H1 (cell line): ENCODE measurements at regions not wholly inside any gene's neighbourhood (a gene's known extent, or its start where the extent isn't known, plus 50 kb on each side); places are given as distances from the start of the nearest gene placed in this dataset.

Source experiments
- BRCA1 ChIP-seq: IDR thresholded peaks from 2 replicates; pipeline ENCODE4 v1.6.1; 2012; ENCODE audit warnings: low read depth, low read length, improper control_type of control experiment
- JUN ChIP-seq: IDR thresholded peaks from 2 replicates; pipeline ENCODE4 v1.6.1; 2011; ENCODE audit warnings: low read depth, mild to moderate bottlenecking, improper control_type of control experiment, low read length
- NRF1 ChIP-seq: IDR thresholded peaks from 2 replicates; pipeline ENCODE4 v1.6.1; 2011; ENCODE audit warnings: mild to moderate bottlenecking, low read depth, low read length, improper control_type of control experiment
- POLR2A ChIP-seq, 2 experiments: IDR thresholded peaks; 1 replicate in 1 of 2; 2 replicates in 1 of 2; pipeline ENCODE4 v1.6.1; 2011; ENCODE audit warnings: low read depth in 2 of 2, low read length in 2 of 2, mild to moderate bottlenecking in 2 of 2; ENCODE audit errors: control extremely low read depth in 1 of 2
- RXRA ChIP-seq: IDR thresholded peaks from 2 replicates; pipeline ENCODE4 v1.6.1; 2011; ENCODE audit warnings: low read depth, mild to moderate bottlenecking, low read length, moderate library complexity; ENCODE audit not compliant: insufficient read depth
- SAP30 ChIP-seq: fragments of 300-600 bp; sonication (generic); IDR thresholded peaks from 2 replicates; pipeline ENCODE4 v1.7.1; 2012; ENCODE audit warnings: low read length, moderate library complexity, mild to moderate bottlenecking, inconsistent platforms; ENCODE audit not compliant: insufficient read depth, insufficient replicate concordance
- TBP ChIP-seq: IDR thresholded peaks from 2 replicates; pipeline ENCODE4 v1.6.1; 2011; ENCODE audit warnings: low read depth, low read length, improper control_type of control experiment
- ZNF274 ChIP-seq: IDR thresholded peaks from 2 replicates; pipeline ENCODE4 v1.7.0; 2012; ENCODE audit warnings: low read length, borderline replicate concordance; ENCODE audit errors: extremely low read depth
- TF ChIP-seq, protein P1 (sequence below): fragments of 300-600 bp; sonication (generic); IDR thresholded peaks from 2 replicates; pipeline ENCODE4 v1.7.1; 2012; ENCODE audit warnings: low read length, moderate library complexity, mild to moderate bottlenecking, inconsistent platforms; ENCODE audit not compliant: insufficient replicate concordance
- TF ChIP-seq, protein P2 (sequence below), 3 experiments: IDR thresholded peaks; 1 replicate in 2 of 3; 2 replicates in 1 of 3; pipeline versions ENCODE4 v1.5.1 to v1.6.1; 2011; ENCODE audit warnings: low read length in 3 of 3, mild to moderate bottlenecking in 3 of 3, inconsistent platforms in 2 of 3, low read depth in 1 of 3, moderate library complexity in 1 of 3; ENCODE audit not compliant: insufficient read depth in 1 of 3; ENCODE audit errors: control extremely low read depth in 1 of 3

DNA sequence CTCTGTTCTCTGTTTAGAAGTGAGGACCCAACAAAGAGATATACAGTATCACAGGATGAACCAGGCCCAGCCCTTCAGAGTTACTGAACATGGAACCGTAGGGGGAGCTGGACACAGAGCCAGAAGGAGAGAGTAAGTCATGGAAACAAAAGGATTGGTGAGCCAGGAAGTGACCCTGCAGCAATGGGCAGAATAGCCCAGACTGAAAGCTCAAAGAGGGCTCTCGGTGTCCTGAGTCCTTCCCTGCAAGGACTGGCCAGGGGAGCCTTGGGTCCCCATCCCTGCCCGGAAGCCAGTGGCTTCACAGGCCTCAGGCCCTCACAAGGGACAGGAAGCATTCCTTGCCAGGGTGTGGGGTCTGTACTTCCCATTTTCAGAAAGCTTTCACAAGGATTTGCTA lies 150.6 kb downstream of the SPATA19 start (continued):
- TF ChIP-seq, protein P1, sequence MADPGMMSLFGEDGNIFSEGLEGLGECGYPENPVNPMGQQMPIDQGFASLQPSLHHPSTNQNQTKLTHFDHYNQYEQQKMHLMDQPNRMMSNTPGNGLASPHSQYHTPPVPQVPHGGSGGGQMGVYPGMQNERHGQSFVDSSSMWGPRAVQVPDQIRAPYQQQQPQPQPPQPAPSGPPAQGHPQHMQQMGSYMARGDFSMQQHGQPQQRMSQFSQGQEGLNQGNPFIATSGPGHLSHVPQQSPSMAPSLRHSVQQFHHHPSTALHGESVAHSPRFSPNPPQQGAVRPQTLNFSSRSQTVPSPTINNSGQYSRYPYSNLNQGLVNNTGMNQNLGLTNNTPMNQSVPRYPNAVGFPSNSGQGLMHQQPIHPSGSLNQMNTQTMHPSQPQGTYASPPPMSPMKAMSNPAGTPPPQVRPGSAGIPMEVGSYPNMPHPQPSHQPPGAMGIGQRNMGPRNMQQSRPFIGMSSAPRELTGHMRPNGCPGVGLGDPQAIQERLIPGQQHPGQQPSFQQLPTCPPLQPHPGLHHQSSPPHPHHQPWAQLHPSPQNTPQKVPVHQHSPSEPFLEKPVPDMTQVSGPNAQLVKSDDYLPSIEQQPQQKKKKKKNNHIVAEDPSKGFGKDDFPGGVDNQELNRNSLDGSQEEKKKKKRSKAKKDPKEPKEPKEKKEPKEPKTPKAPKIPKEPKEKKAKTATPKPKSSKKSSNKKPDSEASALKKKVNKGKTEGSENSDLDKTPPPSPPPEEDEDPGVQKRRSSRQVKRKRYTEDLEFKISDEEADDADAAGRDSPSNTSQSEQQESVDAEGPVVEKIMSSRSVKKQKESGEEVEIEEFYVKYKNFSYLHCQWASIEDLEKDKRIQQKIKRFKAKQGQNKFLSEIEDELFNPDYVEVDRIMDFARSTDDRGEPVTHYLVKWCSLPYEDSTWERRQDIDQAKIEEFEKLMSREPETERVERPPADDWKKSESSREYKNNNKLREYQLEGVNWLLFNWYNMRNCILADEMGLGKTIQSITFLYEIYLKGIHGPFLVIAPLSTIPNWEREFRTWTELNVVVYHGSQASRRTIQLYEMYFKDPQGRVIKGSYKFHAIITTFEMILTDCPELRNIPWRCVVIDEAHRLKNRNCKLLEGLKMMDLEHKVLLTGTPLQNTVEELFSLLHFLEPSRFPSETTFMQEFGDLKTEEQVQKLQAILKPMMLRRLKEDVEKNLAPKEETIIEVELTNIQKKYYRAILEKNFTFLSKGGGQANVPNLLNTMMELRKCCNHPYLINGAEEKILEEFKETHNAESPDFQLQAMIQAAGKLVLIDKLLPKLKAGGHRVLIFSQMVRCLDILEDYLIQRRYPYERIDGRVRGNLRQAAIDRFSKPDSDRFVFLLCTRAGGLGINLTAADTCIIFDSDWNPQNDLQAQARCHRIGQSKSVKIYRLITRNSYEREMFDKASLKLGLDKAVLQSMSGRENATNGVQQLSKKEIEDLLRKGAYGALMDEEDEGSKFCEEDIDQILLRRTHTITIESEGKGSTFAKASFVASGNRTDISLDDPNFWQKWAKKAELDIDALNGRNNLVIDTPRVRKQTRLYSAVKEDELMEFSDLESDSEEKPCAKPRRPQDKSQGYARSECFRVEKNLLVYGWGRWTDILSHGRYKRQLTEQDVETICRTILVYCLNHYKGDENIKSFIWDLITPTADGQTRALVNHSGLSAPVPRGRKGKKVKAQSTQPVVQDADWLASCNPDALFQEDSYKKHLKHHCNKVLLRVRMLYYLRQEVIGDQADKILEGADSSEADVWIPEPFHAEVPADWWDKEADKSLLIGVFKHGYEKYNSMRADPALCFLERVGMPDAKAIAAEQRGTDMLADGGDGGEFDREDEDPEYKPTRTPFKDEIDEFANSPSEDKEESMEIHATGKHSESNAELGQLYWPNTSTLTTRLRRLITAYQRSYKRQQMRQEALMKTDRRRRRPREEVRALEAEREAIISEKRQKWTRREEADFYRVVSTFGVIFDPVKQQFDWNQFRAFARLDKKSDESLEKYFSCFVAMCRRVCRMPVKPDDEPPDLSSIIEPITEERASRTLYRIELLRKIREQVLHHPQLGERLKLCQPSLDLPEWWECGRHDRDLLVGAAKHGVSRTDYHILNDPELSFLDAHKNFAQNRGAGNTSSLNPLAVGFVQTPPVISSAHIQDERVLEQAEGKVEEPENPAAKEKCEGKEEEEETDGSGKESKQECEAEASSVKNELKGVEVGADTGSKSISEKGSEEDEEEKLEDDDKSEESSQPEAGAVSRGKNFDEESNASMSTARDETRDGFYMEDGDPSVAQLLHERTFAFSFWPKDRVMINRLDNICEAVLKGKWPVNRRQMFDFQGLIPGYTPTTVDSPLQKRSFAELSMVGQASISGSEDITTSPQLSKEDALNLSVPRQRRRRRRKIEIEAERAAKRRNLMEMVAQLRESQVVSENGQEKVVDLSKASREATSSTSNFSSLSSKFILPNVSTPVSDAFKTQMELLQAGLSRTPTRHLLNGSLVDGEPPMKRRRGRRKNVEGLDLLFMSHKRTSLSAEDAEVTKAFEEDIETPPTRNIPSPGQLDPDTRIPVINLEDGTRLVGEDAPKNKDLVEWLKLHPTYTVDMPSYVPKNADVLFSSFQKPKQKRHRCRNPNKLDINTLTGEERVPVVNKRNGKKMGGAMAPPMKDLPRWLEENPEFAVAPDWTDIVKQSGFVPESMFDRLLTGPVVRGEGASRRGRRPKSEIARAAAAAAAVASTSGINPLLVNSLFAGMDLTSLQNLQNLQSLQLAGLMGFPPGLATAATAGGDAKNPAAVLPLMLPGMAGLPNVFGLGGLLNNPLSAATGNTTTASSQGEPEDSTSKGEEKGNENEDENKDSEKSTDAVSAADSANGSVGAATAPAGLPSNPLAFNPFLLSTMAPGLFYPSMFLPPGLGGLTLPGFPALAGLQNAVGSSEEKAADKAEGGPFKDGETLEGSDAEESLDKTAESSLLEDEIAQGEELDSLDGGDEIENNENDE = no peak
- TF ChIP-seq, protein P2, sequence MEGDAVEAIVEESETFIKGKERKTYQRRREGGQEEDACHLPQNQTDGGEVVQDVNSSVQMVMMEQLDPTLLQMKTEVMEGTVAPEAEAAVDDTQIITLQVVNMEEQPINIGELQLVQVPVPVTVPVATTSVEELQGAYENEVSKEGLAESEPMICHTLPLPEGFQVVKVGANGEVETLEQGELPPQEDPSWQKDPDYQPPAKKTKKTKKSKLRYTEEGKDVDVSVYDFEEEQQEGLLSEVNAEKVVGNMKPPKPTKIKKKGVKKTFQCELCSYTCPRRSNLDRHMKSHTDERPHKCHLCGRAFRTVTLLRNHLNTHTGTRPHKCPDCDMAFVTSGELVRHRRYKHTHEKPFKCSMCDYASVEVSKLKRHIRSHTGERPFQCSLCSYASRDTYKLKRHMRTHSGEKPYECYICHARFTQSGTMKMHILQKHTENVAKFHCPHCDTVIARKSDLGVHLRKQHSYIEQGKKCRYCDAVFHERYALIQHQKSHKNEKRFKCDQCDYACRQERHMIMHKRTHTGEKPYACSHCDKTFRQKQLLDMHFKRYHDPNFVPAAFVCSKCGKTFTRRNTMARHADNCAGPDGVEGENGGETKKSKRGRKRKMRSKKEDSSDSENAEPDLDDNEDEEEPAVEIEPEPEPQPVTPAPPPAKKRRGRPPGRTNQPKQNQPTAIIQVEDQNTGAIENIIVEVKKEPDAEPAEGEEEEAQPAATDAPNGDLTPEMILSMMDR (IDR thresholded peaks at IDR 0.05; ENCODE audit: control extremely low read depth in 1 of 3, insufficient read depth in 1 of 3, low read depth in 1 of 3, low read length in 3 of 3) = no peak
- TF ChIP-seq POLR2A (IDR thresholded peaks at IDR 0.05; ENCODE audit: control extremely low read depth in 1 of 2, low read depth in 2 of 2, low read length in 2 of 2) (no peak), SAP30 (no peak), NRF1 (no peak), BRCA1 (no peak), ZNF274 (no peak), TBP (no peak), JUN (no peak), RXRA (no peak)
